ENCODE measurements at regions not wholly inside any gene's neighbourhood (a gene's known extent, or its start where the extent isn't known, plus 50 kb on each side); places are given as distances from the start of the nearest gene placed in this dataset.

- no peak for TF ChIP-seq CTCF (IDR thresholded peaks at IDR 0.05; ENCODE audit: low read depth, low read length)
- no peak for DNase-seq (ENCODE audit: extremely low read depth, low read depth)
These were observed 110.0 kb downstream of the EMX2 start for GRCh38 chr10:117652228-117653169.

GRCh38 chr10:117653170-117653515 is 110.6 kb downstream of the EMX2 start:
- peak; percentile 61 for DNase-seq (ENCODE audit: extremely low read depth, low read depth)
- TF ChIP-seq CTCF (IDR thresholded peaks at IDR 0.05; ENCODE audit: low read depth, low read length), result no peak

- DNase-seq (ENCODE audit: extremely low read depth, low read depth), result no peak
- no peak for TF ChIP-seq CTCF (IDR thresholded peaks at IDR 0.05; ENCODE audit: low read depth, low read length)
These were observed 111.6 kb downstream of the EMX2 start for GRCh38 chr10:117654105-117654504.

GRCh38 chr10:117656385-117657367 is 114.1 kb downstream of the EMX2 start:
- TF ChIP-seq CTCF (IDR thresholded peaks at IDR 0.05; ENCODE audit: low read depth, low read length), result no peak
- DNase-seq (ENCODE audit: extremely low read depth, low read depth), result no peak

GRCh38 chr10:117661316-117661715 is 118.8 kb downstream of the EMX2 start:
- TF ChIP-seq CTCF (IDR thresholded peaks at IDR 0.05; ENCODE audit: low read depth, low read length), result no peak

GRCh38 chr10:117662126-117662525 is 119.6 kb downstream of the EMX2 start:
- DNase-seq (ENCODE audit: extremely low read depth, low read depth), result no peak
- no peak for TF ChIP-seq CTCF (IDR thresholded peaks at IDR 0.05; ENCODE audit: low read depth, low read length)

More at GRCh38 chr10:117661316-117661715, 118.8 kb downstream of the EMX2 start:
- DNase-seq (ENCODE audit: extremely low read depth, low read depth), result no peak
